Activated T-helper 2 cell treated with anti-CD3 and anti-CD28 coated beads, Interferon-gamma antibody, Interleukin-2, Interleukin-4, amounts not matched to agents 10 μg/mL and 5 μg/mL and 100 μg/mL, durations not matched to agents 14 hours and 24 hours and 36 hours (primary cell): ENCODE measurements at regions not wholly inside any gene's neighbourhood (a gene's known extent, or its start where the extent isn't known, plus 50 kb on each side); places are given as distances from the start of the nearest gene placed in this dataset.

Source experiments
- DNase-seq: peaks from one replicate; pipeline ENCODE4 v3.0.0; 2021; ENCODE audit warnings: low spot score
- H3K27ac Mint-ChIP-seq: one replicate; pipeline ENCODE4 v1.8.0; 2021; ENCODE audit warnings: mixed read lengths
- H3K27me3 Mint-ChIP-seq: one replicate; pipeline ENCODE4 v1.8.0; 2021; ENCODE audit warnings: low read depth, mixed read lengths
- H3K36me3 Mint-ChIP-seq: one replicate; pipeline ENCODE4 v1.8.0; 2021; ENCODE audit warnings: low read depth, mixed read lengths
- H3K4me1 Mint-ChIP-seq: one replicate; pipeline ENCODE4 v1.8.0; 2021; ENCODE audit warnings: low read depth, mixed read lengths
- H3K4me3 Mint-ChIP-seq: one replicate; pipeline ENCODE4 v1.8.0; 2021; ENCODE audit warnings: low read depth, mild to moderate bottlenecking, moderate library complexity, mixed read lengths
- H3K9me3 Mint-ChIP-seq: one replicate; pipeline ENCODE4 v1.8.0; 2021; ENCODE audit warnings: mixed read lengths
- intact Hi-C: fragments of 100-400 bp; cut with micrococcal nuclease; formaldehyde crosslinking; loops from one replicate; pipeline ENCODE4 v1.15.1; 2023

GRCh38 chr10:61140765-61141392, 196.9 kb upstream of the RHOBTB1 start:
- no peaks in the 10 kb centered on the region for H3K9me3 Mint-ChIP-seq
- no peaks in the 10 kb centered on the region for H3K4me1 Mint-ChIP-seq
- H3K27me3 Mint-ChIP-seq: peaks cover 15% of the 10 kb centered on the region
- no peaks in the 10 kb centered on the region for H3K36me3 Mint-ChIP-seq
- intact Hi-C loops: no loop called here
- no peak overlapping the region for H3K4me3 Mint-ChIP-seq
- no peak overlapping the region for H3K27ac Mint-ChIP-seq
- no peak for DNase-seq

- H3K4me3 Mint-ChIP-seq: no peak overlapping the region
- H3K4me1 Mint-ChIP-seq: no peaks in the 10 kb centered on the region
- DNase-seq: no peak
- intact Hi-C loops: no loop called here
- no peaks in the 10 kb centered on the region for H3K36me3 Mint-ChIP-seq
- peaks cover 11% of the 10 kb centered on the region for H3K27me3 Mint-ChIP-seq
- H3K27ac Mint-ChIP-seq: no peak overlapping the region
- H3K9me3 Mint-ChIP-seq: no peaks in the 10 kb centered on the region
These were observed 195.6 kb upstream of the RHOBTB1 start for GRCh38 chr10:61139592-61139953.

GRCh38 chr10:61138708-61139591, 195.0 kb upstream of the RHOBTB1 start:
- intact Hi-C loops: no loop called here
- Mint-ChIP-seq H3K36me3 (no peaks in the 10 kb centered on the region), H3K27ac (no peak overlapping the region), H3K4me1 (no peaks in the 10 kb centered on the region), H3K9me3 (no peaks in the 10 kb centered on the region), H3K27me3 (peaks cover 11% of the 10 kb centered on the region), H3K4me3 (no peak overlapping the region)
- no peak for DNase-seq

- no peak overlapping the region for H3K4me3 Mint-ChIP-seq
- H3K36me3 Mint-ChIP-seq: no peaks in the 10 kb centered on the region
- H3K27ac Mint-ChIP-seq: no peak overlapping the region
- H3K9me3 Mint-ChIP-seq: no peaks in the 10 kb centered on the region
- no peaks in the 10 kb centered on the region for H3K4me1 Mint-ChIP-seq
- H3K27me3 Mint-ChIP-seq: peaks cover 8% of the 10 kb centered on the region
- no peak for DNase-seq
- intact Hi-C loops: no loop called here
These were observed 192.2 kb upstream of the RHOBTB1 start for GRCh38 chr10:61136139-61136538.

- Mint-ChIP-seq H3K36me3 (no peaks in the 10 kb centered on the region), H3K4me1 (no peaks in the 10 kb centered on the region), H3K9me3 (no peaks in the 10 kb centered on the region), H3K27me3 (peaks cover 8% of the 10 kb centered on the region), H3K4me3 (no peak overlapping the region), H3K27ac (no peak overlapping the region)
- DNase-seq: no peak
- intact Hi-C loops: no loop called here
These were observed 191.3 kb upstream of the RHOBTB1 start for GRCh38 chr10:61135276-61135721.

GRCh38 chr10:61130366-61130765, 186.4 kb upstream of the RHOBTB1 start:
- Mint-ChIP-seq H3K27ac (no peak overlapping the region), H3K4me1 (peaks cover 2% of the 10 kb centered on the region), H3K4me3 (no peak overlapping the region), H3K9me3 (no peaks in the 10 kb centered on the region), H3K27me3 (peaks cover 3% of the 10 kb centered on the region), H3K36me3 (no peaks in the 10 kb centered on the region)
- intact Hi-C loops: no loop called here
- no peak for DNase-seq

GRCh38 chr10:61128196-61128595, 184.2 kb upstream of the RHOBTB1 start:
- Mint-ChIP-seq H3K9me3 (no peaks in the 10 kb centered on the region), H3K27me3 (peaks cover 3% of the 10 kb centered on the region), H3K27ac (no peak overlapping the region), H3K36me3 (no peaks in the 10 kb centered on the region), H3K4me3 (no peak overlapping the region), H3K4me1 (peaks cover 2% of the 10 kb centered on the region)
- no peak for DNase-seq
- intact Hi-C loops: no loop called here

- no peaks in the 10 kb centered on the region for H3K9me3 Mint-ChIP-seq
- H3K27me3 Mint-ChIP-seq: peaks cover 1% of the 10 kb centered on the region
- H3K4me1 Mint-ChIP-seq: peaks cover 9% of the 10 kb centered on the region
- no peak overlapping the region for H3K27ac Mint-ChIP-seq
- intact Hi-C loops: no loop called here
- no peaks in the 10 kb centered on the region for H3K36me3 Mint-ChIP-seq
- DNase-seq: no peak
- no peak overlapping the region for H3K4me3 Mint-ChIP-seq
These were observed 181.7 kb upstream of the RHOBTB1 start for GRCh38 chr10:61125560-61126170.

- H3K9me3 Mint-ChIP-seq: no peaks in the 10 kb centered on the region
- no peak for DNase-seq
- intact Hi-C loops: no loop called here
- H3K4me1 Mint-ChIP-seq: peaks cover 9% of the 10 kb centered on the region
- H3K36me3 Mint-ChIP-seq: no peaks in the 10 kb centered on the region
- H3K4me3 Mint-ChIP-seq: no peak overlapping the region
- H3K27ac Mint-ChIP-seq: no peak overlapping the region
- H3K27me3 Mint-ChIP-seq: peaks cover 1% of the 10 kb centered on the region
These were observed 181.0 kb upstream of the RHOBTB1 start for GRCh38 chr10:61124756-61125530.

GRCh38 chr10:61120805-61121204, 176.8 kb upstream of the RHOBTB1 start:
- H3K4me3 Mint-ChIP-seq: no peak overlapping the region
- no peak overlapping the region for H3K27ac Mint-ChIP-seq
- intact Hi-C loops: no loop called here
- no peaks in the 10 kb centered on the region for H3K9me3 Mint-ChIP-seq
- DNase-seq: no peak
- no peaks in the 10 kb centered on the region for H3K36me3 Mint-ChIP-seq
- H3K4me1 Mint-ChIP-seq: peaks cover 7% of the 10 kb centered on the region
- H3K27me3 Mint-ChIP-seq: peaks cover 2% of the 10 kb centered on the region

GRCh38 chr10:61119573-61119972, 175.6 kb upstream of the RHOBTB1 start:
- intact Hi-C loops: no loop called here
- Mint-ChIP-seq H3K4me3 (no peak overlapping the region), H3K27ac (no peak overlapping the region), H3K36me3 (no peaks in the 10 kb centered on the region), H3K9me3 (no peaks in the 10 kb centered on the region), H3K4me1 (peaks cover 7% of the 10 kb centered on the region), H3K27me3 (peaks cover 2% of the 10 kb centered on the region)
- DNase-seq: no peak

GRCh38 chr10:61115897-61116296, 171.9 kb upstream of the RHOBTB1 start:
- no peak overlapping the region for H3K27ac Mint-ChIP-seq
- H3K36me3 Mint-ChIP-seq: no peaks in the 10 kb centered on the region
- intact Hi-C loops: no loop called here
- peaks cover 6% of the 10 kb centered on the region for H3K27me3 Mint-ChIP-seq
- H3K4me1 Mint-ChIP-seq: peaks cover 2% of the 10 kb centered on the region
- no peaks in the 10 kb centered on the region for H3K9me3 Mint-ChIP-seq
- no peak overlapping the region for H3K4me3 Mint-ChIP-seq
- DNase-seq: no peak
